ENCODE measurements at regions not wholly inside any gene's neighbourhood (a gene's known extent, or its start where the extent isn't known, plus 50 kb on each side); places are given as distances from the start of the nearest gene placed in this dataset.

GRCh38 chr3:174403831-174404230, 455.3 kb upstream of the NAALADL2 start:
- no peak for DNase-seq (ENCODE audit: low read depth in 2 of 2)

- no peak for DNase-seq (ENCODE audit: low read depth in 2 of 2)
Observed at GRCh38 chr3:174408310-174408709, 450.8 kb upstream of the NAALADL2 start.

- DNase-seq (ENCODE audit: low read depth in 2 of 2): no peak
Observed at GRCh38 chr3:174409086-174409743, 449.9 kb upstream of the NAALADL2 start.

- no peak for DNase-seq (ENCODE audit: low read depth in 2 of 2)
Observed at GRCh38 chr3:174413062-174413912, 445.8 kb upstream of the NAALADL2 start.

GRCh38 chr3:174414902-174415301, 444.2 kb upstream of the NAALADL2 start:
- DNase-seq (ENCODE audit: low read depth in 2 of 2): no peak

- DNase-seq (ENCODE audit: low read depth in 2 of 2): no peak
Observed at GRCh38 chr3:174417573-174417972, 441.6 kb upstream of the NAALADL2 start.

- no peak for DNase-seq (ENCODE audit: low read depth in 2 of 2)
Observed at GRCh38 chr3:174419216-174419615, 439.9 kb upstream of the NAALADL2 start.

- no peak for DNase-seq (ENCODE audit: low read depth in 2 of 2)
Observed at GRCh38 chr3:174423936-174424335, 435.2 kb upstream of the NAALADL2 start.

- DNase-seq (ENCODE audit: low read depth in 2 of 2): no peak
Observed at GRCh38 chr3:174424656-174425055, 434.5 kb upstream of the NAALADL2 start.

- no peak for DNase-seq (ENCODE audit: low read depth in 2 of 2)
Observed at GRCh38 chr3:174425422-174425821, 433.7 kb upstream of the NAALADL2 start.

- DNase-seq (ENCODE audit: low read depth in 2 of 2): no peak
Observed at GRCh38 chr3:174430986-174431385, 428.1 kb upstream of the NAALADL2 start.

GRCh38 chr3:174431717-174432116, 427.4 kb upstream of the NAALADL2 start:
- no peak for DNase-seq (ENCODE audit: low read depth in 2 of 2)

- DNase-seq (ENCODE audit: low read depth in 2 of 2): no peak
Observed at GRCh38 chr3:174436367-174436766, 422.8 kb upstream of the NAALADL2 start.

- no peak for DNase-seq (ENCODE audit: low read depth in 2 of 2)
Observed at GRCh38 chr3:174438501-174439145, 420.5 kb upstream of the NAALADL2 start.

GRCh38 chr3:174439331-174440252, 419.5 kb upstream of the NAALADL2 start:
- DNase-seq (ENCODE audit: low read depth in 2 of 2): no peak

- DNase-seq (ENCODE audit: low read depth in 2 of 2): no peak
Observed at GRCh38 chr3:174440253-174440701, 418.9 kb upstream of the NAALADL2 start.

- peak; percentile 4 to 15 for DNase-seq (ENCODE audit: low read depth in 2 of 2)
Observed at GRCh38 chr3:174440741-174441587, 418.2 kb upstream of the NAALADL2 start.

GRCh38 chr3:174441588-174442301, 417.4 kb upstream of the NAALADL2 start:
- DNase-seq (ENCODE audit: low read depth in 2 of 2): no peak

- DNase-seq (ENCODE audit: low read depth in 2 of 2): no peak
Observed at GRCh38 chr3:174442302-174442682, 416.8 kb upstream of the NAALADL2 start.

- no peak for DNase-seq (ENCODE audit: low read depth in 2 of 2)
Observed at GRCh38 chr3:174444391-174444790, 414.7 kb upstream of the NAALADL2 start.
